ENCODE measurements at regions not wholly inside any gene's neighbourhood (a gene's known extent, or its start where the extent isn't known, plus 50 kb on each side); places are given as distances from the start of the nearest gene placed in this dataset.

DNA sequence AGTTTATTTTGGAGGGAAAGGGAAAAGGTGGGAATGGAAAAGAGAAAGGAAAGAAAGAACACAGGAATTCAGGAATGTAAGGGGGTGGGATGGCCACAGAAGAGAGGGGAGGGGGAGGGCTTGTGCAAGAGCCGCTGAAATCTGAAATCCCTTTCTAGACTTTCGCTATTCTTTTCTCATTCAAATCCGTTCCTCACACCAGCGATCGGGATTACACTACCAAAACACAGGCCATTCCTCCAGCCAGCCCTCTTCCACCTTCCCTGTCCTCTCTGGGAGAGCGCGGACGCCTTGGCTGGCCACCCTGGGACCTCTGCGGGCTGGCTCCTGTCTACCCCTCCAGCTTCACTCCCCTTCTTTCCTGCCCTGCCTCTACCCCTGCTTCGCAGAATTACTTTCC is 102.3 kb downstream of the CDCA7 start:
- TF ChIP-seq, protein P1, sequence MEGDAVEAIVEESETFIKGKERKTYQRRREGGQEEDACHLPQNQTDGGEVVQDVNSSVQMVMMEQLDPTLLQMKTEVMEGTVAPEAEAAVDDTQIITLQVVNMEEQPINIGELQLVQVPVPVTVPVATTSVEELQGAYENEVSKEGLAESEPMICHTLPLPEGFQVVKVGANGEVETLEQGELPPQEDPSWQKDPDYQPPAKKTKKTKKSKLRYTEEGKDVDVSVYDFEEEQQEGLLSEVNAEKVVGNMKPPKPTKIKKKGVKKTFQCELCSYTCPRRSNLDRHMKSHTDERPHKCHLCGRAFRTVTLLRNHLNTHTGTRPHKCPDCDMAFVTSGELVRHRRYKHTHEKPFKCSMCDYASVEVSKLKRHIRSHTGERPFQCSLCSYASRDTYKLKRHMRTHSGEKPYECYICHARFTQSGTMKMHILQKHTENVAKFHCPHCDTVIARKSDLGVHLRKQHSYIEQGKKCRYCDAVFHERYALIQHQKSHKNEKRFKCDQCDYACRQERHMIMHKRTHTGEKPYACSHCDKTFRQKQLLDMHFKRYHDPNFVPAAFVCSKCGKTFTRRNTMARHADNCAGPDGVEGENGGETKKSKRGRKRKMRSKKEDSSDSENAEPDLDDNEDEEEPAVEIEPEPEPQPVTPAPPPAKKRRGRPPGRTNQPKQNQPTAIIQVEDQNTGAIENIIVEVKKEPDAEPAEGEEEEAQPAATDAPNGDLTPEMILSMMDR (IDR thresholded peaks at IDR 0.05): no peak
- no peak for TF ChIP-seq POLR2A (IDR thresholded peaks at IDR 0.05)

Data from ovary (tissue), 3 donors.